Stimulated activated CD8-positive, alpha-beta memory T cell treated with anti-CD3 and anti-CD28 coated beads, Interleukin-7, amount 100 ng/mL, for 24 hours (primary cell): ENCODE measurements at regions not wholly inside any gene's neighbourhood (a gene's known extent, or its start where the extent isn't known, plus 50 kb on each side); places are given as distances from the start of the nearest gene placed in this dataset.
"Not testable (repeated sequence)": the region's sequence is repeated elsewhere in the genome, so short reads cannot be mapped to it uniquely, and the experiment has no call there.

Experiments
- DNase-seq: peaks from one replicate; pipeline ENCODE4 v3.0.0-alpha.2; 2020; ENCODE audit warnings: low read depth

DNA sequence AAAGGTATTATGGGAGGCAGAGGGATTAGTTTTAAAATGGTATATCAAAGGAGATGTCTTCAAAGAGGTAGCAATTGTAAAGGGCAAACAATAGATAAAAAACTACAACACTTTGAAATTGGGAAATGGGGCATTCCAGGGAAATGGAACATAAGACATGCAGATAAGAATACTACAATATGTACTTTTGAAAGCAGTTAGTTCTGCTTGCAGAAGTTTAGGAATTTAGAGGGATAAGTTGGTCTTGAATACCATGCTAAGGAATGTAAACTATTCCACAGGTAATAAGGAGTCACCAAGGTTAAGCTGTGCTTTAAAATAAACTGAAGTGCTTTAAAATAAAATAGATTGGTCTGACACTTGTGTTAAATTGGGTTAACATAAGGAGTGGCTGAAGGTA is 571.7 kb upstream of the ACVR2A start:
- no peak for DNase-seq

DNA sequence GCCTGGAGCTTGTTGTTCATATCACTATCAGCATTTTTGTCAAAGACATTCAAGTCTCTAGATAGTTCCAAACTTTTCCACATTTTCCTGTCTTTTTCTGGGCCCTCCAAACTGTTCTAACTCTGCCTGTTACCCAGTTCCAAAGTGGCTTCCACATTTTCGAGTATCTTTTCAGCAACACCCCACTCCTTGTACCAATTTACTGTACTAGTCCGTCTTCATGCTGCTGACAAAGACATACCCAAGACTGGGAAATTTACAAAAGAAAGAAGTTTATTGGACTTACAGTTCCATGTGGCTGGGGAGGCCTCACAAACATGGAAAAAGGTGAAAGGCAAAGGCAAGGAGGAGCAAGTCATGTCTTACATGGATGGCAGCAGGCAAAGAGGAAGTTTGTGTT is 575.2 kb upstream of the ACVR2A start:
- DNase-seq, result not testable (repeated sequence)

DNA sequence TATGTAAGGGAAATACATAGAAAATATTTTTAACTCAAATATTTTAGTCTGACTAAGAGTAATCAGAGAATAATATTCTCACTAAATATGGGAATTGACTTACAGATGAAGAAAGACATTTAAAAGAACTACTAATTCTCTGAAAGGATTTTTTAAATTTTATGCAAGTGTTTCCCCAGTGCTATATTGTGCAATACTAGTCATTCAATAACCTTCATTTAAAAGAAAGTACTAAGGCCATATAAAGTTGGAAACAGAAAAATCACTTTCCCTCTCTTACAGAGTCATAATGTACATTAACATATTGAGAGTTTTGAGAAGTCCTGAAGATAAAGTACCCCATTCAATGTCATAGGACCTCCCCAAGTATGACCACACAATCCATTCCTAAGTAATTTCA is 584.6 kb upstream of the ACVR2A start:
- DNase-seq, result no peak

DNA sequence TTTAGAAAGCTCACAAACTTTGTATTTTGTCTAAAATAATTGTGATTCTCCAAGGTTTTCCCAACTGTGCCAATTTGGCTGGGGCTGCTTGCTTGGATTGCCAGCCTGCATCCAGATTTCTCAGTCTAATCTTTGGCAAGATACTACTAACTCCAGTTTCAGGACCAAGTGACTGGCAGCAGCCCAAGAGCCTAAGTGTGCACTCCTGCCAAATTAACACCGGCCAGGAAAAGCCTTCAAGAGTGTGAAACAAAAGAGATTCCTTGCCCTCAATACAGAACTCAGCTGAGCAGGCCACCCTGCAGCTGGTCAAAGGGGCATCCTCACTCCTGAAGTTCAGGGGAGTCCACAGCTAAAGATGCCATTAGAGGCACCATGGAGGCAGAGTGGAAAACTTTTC is 589.0 kb upstream of the ACVR2A start:
- DNase-seq, result no peak

DNA sequence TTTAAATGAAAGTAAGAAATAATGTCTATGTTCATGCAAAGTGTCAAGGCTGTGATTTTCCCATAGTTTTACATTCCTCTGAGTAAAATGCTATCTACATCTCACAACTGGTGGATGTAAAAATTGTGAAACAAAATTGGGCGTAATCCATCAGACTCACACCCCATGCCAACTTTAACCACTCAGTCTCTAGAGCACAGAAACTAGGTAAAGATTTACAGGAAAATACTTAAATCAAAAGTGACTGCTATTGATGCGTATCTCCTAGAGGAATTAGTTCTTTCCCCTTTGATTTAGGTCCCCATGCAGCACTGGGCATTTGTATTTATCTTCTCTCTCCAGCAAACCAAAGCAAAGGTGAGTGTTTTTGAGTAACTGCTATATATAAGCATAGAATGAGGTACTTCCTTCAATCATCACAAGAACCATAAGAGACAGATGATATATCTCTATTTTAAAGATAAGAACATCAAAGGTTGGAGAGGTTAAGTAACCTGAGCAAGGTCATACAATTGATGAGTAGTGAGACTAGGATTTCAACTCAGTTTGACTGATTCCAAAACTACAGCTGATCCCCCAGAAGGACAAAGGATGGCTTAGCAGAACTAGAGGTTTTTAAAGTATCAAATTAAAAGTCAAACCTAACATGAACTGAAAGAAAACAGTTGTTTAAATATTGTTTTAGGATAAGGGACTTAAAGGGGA is 594.0 kb upstream of the ACVR2A start:
- DNase-seq, result no peak

DNA sequence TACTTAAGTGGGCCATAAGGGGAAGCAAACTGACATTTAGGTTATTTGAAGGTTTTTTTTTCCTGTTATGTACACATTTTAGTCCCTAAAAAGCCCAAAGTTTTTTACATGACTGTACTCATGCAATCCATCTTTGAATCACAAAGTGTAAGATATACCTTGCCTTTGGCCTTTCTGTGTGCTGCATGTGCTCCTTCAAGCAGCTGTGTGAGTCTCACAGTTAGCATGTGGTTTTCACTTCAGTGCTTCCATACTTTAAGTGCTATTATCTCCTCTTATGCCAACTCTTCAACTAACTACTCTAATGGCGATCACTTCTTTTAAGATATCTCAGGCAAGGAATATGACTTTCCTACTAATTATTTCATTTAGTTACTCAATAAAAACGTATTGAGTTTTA is 597.1 kb upstream of the ACVR2A start:
- no peak for DNase-seq

DNA sequence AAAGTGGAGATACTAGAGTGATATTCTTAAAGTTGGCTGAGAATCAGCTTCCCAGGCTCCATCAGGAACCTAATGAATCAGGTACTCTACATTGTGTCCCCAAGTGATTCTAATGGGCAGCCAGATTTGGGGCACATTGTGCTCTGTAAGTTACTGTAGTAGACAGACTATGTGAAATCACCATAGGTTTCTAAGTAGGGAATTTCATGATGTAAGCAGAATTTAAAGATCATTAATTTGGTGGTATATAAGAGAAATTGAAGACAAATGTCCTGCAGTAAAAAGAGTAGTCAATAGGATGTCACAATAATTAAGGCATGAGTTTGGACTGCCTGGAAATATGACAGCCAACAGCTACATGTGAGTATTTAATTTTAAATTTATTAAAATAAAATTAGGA is 602.4 kb upstream of the ACVR2A start:
- no peak for DNase-seq

DNA sequence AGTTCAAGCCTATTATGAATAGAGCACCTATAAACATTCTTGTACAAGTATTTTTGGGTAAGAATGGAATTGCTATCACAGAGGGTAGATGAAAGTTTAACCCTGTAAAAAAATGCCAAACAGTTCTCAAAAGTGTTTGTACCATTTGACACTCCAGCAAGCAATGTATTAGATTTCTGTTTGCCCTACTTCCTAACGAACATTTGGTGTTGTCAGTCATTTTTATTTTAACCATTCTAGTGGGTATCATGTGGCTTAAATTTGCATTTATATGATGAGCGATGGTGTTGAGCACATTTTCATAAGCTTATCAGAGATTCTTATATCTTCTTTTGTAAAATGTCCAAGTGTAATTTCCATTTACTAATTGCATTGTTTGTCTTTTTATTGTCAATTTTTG is 608.2 kb upstream of the ACVR2A start:
- no peak for DNase-seq

DNA sequence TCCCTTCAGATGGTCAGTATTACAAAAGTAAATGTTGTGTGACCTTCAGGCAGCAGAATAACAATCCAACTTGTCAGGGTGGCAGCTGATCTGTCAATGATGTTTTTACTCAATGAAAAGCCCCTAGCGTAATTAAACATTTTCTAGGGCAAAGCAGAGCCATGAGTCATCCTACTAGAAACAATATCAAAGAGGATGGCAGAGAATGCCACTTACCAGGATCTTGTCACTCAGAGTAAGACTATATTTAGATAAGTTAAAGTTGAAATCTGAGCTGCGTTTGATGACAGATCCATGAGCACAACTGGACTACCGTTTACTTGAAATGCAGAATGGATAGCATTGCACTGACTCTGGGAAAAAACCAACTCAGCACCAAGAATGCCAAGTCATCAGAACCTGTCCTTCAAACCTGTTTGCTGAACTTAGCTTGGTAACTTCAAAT is 612.6 kb upstream of the ACVR2A start:
- DNase-seq, result no peak

DNA sequence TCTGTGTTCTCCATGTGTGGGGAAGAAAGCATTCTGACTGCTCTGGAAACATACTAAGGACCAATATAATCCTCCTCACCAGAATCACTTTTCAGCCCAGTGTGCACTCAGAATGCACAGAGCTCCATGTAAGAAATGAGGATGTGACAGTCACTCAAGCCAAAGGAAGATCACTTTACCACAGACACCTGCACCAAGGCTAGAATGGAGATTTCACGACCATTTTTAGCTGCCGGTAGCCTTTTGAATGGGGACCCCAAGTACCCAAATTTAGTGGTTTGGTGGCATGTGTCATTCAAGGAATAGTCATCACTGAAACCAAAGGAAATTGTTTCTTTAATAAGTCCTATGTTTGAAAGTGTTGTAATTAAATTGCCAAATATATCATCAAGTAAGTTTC is 613.2 kb upstream of the ACVR2A start:
- no peak for DNase-seq

DNA sequence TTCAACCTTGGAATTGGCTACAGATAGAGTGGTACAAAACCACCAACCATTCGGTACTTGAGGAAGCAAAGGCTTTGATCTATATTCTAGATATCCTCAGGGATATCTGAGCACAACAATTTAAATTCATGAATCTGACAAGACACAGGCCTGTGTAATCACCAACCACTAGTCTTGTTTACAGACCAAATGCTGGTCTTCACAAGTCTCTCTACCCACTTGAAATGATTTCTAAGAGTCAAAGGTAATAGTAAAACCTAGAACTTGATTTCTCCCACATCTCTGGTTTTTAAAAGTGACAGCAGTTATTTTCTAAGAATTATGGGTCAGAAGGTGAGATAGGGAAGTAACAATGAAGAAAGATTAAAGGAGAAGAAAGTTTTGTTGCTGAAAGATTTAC is 613.7 kb upstream of the ACVR2A start:
- no peak for DNase-seq

DNA sequence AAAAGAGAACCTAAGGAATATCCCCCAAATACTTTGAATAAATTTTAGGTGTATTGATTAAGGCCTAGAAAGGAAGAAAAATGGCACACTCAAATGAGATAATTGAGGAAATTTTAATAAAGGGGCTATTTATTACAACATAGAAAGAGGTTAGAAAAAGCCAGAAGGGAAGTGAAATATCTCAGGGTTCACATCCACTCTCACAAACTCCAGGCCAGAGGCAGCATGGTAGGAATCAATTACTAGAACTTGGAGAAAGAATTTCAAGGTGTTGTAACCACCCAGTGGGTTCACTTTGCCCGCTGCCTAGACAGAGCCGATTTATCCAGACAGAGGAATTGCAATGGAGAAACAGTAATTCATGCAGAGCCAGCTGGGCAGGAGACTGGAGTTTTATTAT is 617.5 kb upstream of the ACVR2A start:
- DNase-seq, result no peak

DNA sequence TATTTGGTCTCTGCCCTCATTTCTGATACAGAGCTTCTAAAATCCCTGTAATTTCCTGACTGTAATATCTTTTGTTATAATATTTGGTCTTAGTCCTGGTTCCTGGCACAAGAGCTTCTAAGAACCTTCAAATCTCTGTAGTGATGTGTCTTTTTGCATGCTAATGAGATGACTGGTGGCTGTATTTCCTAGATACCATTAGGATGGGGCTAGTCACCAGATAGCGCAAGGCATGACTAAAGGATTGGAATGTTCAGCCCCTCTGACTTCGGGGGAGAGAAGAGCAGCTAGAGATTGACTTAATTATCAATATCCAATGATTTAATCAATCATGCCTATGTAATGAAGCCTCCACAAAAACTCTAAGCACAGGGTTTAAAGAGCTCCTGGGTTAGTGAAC is 620.8 kb upstream of the ACVR2A start:
- no peak for DNase-seq

DNA sequence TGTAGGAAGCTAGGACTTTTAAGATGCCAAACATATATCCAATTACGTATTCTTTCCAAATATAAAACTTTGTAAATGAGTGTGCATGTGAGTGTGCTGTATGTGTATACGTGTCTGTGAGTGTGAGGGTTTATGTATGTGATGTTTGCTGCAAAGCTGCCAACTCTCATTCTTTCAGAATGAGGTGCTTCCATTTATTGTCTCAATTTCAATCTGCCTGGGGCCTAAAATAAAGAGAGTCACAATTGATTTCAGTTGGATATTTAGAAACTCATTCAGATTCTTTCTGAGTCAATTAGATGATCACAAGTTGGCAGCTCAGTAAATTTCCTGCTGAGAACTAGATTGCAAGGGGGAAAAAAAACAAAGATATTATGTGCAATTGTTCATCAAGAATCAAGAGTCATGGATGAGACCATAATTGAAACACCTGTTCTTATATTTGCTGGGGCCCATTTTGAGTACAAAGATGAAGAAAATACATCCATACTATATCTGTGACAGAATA is 621.2 kb upstream of the ACVR2A start:
- no peak for DNase-seq

DNA sequence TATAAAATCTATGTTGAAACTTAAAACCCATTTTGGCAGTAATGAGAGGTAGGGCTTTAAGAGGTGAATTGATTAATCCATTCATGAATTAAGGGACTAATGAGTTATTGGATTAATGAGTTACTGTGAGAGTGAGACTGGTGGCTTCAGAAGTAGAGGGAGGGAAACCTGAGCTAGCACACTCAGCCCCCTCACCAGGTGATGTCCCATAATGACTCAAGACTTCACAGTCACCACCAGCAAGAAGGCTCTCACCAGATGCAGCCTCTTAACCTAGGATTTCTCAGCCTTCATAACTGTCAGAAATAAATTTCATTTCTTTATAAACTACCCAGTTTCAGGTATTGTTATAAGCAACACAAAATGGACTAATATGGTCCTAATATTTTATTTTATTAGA is 621.7 kb upstream of the ACVR2A start:
- no peak for DNase-seq

DNA sequence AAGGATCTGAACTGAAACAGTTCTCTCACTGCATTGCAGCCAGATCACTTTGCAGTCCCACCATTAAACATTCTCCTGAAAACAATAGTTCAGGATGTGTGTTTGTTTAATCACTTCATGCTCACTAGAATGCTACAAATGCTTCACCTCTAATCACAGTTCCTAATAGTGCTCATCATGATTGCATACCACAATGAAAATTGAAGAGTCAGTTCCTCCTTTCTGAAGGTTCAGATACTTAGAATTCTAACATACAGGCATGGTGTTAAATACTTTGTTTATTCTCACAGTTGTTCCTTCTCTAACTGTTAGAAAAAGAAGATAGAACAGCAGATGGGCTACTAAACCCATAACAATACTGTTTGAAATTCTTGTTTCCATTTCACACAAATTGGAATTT is 622.3 kb upstream of the ACVR2A start:
- no peak for DNase-seq

DNA sequence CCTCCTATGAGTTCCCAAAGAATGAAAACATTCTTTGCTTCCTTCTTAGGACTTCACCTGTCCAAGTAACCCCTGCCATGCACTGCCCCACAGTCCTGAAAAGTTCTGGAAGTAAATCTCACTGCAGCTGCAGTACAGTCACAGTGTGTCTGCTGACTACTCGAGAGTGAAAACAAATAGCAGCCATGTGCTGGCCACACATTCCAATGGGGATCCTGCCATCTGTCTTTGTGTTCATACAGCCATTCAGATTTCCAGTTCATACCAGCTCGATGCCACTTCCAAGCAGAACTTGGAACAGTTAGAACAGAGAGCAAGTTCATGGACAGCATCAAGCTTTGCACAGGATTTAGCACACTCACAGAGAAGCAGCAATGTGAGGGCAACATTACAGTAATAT is 629.9 kb upstream of the ACVR2A start:
- DNase-seq, result no peak

DNA sequence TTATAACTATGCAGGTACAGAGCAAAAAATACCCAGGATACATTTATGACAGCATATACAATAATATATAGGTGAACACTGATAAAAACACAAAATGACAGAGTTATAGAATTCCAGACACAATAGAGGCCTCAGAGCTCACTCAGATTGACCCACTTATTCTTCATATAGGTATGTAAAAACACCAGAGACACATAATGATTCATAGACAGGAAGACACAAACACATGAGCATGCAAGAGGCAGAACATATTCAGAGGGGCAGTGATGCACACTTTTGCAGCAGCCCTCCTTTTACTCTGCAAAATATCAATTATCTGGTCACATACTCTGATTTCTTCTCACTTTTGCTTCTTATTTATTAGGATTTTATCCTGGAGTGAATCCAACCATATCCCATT is 633.3 kb upstream of the ACVR2A start:
- DNase-seq, result no peak

DNA sequence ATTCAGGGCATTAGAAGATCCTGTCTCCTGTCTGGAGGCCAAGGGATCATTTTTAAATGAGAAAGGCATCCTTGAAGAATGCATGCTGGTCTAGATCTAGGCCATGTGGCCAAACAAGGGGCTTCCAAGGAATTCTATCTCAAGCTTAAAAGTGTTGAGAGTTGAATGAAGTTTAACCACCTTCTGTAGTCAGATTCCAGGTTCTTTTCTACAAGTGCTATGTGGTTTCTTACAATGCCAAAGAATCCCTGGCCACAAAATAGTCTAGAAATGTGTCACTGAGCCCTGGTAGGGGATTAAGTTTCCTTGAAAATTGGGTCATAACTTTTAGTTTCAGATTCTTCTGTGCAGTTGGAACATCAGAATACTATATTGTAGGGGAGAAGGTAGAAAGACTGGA is 640.7 kb upstream of the ACVR2A start:
- no peak for DNase-seq

DNA sequence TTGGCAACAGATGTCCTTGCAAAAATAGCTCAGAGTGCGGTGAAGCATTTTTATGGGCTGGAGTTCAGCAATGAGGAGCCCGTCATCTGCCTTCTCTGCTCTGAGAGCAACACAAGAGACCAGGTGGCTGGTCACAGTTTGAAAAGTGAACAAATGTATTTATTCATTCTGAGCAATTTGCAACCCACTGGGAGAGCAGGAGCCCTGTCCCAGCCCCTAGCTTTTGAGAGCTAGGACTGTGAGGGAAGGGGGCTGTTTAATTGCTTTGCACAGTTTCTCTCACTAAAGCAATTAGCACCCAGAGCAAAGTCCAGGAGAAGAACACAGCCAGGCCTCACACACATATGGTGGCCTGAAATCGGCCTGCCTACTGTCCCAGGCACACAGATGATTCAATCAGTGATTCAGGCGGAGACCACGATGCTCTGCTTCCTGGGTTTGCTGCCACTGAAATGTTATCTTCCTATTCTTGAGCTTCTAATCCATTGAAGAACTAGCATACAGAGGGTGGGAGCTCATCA is 646.1 kb upstream of the ACVR2A start:
- DNase-seq, result no peak

DNA sequence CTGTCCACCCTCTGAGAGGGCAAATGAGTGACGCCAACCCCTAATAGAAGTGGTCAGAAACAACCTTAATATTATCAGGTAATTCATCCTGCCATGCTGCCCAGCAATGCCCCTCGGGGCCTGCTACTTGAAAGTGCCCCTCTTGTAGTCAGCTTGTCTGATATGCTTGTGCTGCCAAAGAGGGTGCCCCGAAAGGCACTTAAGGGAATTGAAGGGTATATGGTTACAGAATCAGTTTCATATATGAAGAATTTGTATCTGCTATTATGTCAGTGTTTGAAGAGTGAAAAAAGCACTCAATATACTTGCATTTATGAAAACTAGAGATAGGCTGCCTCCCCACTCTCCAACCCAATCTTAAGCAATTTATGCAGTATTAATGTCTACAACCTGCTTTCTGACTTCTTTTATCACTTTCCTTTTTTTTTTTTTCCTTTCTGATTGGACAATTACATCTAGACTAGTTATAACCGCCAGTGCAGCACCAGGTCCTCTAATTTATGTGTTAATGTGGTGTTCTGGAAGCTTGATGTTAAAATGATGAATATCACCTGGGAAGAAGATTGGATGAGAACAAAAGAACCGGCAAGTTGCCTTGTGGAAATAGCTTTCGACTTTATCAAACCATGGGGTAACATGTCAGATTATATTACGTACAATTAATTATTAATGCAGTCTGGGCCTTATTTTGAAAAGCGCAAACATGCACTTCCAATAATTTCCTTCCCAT is 646.9 kb upstream of the ACVR2A start:
- no peak for DNase-seq

DNA sequence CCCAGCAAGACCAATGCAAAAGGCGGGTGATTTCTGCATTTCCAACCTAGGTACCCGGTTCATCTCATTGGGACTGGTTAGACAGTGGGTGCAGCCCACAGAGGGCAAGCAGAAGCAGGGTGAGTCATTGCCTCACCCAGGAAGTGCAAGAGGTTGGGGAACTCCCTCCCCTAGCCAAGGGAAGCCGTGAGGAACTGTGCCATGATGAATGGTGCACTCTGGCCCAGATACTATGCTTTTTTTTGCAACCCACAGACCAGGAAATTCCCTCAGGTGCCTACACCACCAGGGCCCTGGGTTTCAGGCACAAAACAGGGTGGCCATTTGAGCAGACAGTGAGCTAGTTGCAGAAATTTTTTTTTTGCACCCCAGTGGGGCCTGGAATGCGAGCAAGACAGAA is 662.6 kb upstream of the ACVR2A start:
- no peak for DNase-seq

DNA sequence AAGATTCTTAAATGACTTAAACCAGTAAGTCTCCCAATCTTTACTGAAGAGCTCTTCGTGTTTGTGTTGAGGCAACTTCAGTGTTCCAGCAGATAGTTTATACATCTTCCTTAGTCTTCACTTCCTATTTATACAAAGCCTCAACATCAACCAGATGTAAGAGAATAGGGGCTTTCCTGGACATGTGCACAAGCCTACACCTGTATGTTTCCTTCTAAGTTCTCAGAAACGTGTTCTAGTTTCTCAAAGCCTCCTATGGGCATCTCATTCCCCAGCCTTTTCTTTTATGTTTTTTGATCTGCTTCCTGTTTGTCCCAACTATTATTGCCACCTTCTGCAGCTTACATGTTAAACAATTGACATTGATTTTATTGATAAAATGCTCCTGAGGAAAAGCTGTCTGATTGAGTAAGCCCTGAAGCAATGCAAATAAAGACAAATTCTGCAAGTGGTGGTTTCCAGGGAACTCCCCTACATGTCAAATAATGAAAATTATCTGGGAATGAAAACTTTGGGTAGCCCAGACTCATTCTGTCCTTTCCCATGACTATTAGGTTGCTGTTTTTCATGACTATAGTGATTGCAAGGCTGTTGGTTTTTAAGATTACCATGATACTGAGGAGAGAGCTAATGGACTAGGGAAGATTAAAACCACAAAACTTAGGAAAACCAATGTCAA is 663.3 kb upstream of the ACVR2A start:
- no peak for DNase-seq
